ENCODE measurements at regions not wholly inside any gene's neighbourhood (a gene's known extent, or its start where the extent isn't known, plus 50 kb on each side); places are given as distances from the start of the nearest gene placed in this dataset.

- no peak for TF ChIP-seq POLR2AphosphoS5 (IDR thresholded peaks at IDR 0.05; ENCODE audit: control insufficient read depth, insufficient read depth, low read depth, low read length)
- TF ChIP-seq KLF13 (tag; IDR thresholded peaks at IDR 0.05; ENCODE audit: borderline replicate concordance, low read depth) = no peak
- TF ChIP-seq GATAD2B (IDR thresholded peaks at IDR 0.05; ENCODE audit: borderline replicate concordance) = no peak
- TF ChIP-seq RAD21 (CRISPR knock-in tag; conservative IDR thresholded peaks at IDR 0.05 in 1 of 2, IDR thresholded peaks at IDR 0.05 in 1 of 2) = no peak
- no peak for TF ChIP-seq ZNF263 (CRISPR knock-in tag; IDR thresholded peaks at IDR 0.05; ENCODE audit: borderline replicate concordance)
- no peak for TF ChIP-seq ZNF3 (CRISPR knock-in tag; IDR thresholded peaks at IDR 0.05)
- TF ChIP-seq, protein P1, sequence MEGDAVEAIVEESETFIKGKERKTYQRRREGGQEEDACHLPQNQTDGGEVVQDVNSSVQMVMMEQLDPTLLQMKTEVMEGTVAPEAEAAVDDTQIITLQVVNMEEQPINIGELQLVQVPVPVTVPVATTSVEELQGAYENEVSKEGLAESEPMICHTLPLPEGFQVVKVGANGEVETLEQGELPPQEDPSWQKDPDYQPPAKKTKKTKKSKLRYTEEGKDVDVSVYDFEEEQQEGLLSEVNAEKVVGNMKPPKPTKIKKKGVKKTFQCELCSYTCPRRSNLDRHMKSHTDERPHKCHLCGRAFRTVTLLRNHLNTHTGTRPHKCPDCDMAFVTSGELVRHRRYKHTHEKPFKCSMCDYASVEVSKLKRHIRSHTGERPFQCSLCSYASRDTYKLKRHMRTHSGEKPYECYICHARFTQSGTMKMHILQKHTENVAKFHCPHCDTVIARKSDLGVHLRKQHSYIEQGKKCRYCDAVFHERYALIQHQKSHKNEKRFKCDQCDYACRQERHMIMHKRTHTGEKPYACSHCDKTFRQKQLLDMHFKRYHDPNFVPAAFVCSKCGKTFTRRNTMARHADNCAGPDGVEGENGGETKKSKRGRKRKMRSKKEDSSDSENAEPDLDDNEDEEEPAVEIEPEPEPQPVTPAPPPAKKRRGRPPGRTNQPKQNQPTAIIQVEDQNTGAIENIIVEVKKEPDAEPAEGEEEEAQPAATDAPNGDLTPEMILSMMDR (IDR thresholded peaks at IDR 0.05 in 2 of 3, conservative IDR thresholded peaks at IDR 0.05 in 1 of 3; ENCODE audit: insufficient read depth in 2 of 3, low read depth in 1 of 3, low read length in 3 of 3) = no peak
Observed at GRCh38 chr15:27662892-27663291, 436.2 kb downstream of the OCA2 start.
